HEK293 (cell line): ENCODE measurements at regions not wholly inside any gene's neighbourhood (a gene's known extent, or its start where the extent isn't known, plus 50 kb on each side); places are given as distances from the start of the nearest gene placed in this dataset.

Experiments used
- ZNF274 ChIP-seq, 2 experiments: fragments of 200-500 bp in 1 of 2; fragments of 450-650 bp in 1 of 2; sonication (Bioruptor generic) in 1 of 2; formaldehyde crosslinking in 1 of 2; IDR thresholded peaks; 2 replicates each; pipeline versions ENCODE4 v1.5.1 to v1.6.1; 2014 to 2016; ENCODE audit warnings: borderline replicate concordance in 1 of 2, inconsistent platforms in 1 of 2, low read length in 1 of 2, missing biosample characterization in 1 of 2, missing genetic modification characterization in 1 of 2
- ZNF529 ChIP-seq: fragments of 450-650 bp; formaldehyde crosslinking; IDR thresholded peaks from 2 replicates; pipeline ENCODE4 v1.5.1; 2017; ENCODE audit warnings: missing genetic modification characterization, missing biosample characterization; ENCODE audit not compliant: insufficient replicate concordance
- TF ChIP-seq, protein P1 (sequence below): fragments of 450-650 bp; formaldehyde crosslinking; IDR thresholded peaks from 2 replicates; pipeline ENCODE4 v1.5.1; 2016; ENCODE audit warnings: missing biosample characterization, missing genetic modification characterization

DNA sequence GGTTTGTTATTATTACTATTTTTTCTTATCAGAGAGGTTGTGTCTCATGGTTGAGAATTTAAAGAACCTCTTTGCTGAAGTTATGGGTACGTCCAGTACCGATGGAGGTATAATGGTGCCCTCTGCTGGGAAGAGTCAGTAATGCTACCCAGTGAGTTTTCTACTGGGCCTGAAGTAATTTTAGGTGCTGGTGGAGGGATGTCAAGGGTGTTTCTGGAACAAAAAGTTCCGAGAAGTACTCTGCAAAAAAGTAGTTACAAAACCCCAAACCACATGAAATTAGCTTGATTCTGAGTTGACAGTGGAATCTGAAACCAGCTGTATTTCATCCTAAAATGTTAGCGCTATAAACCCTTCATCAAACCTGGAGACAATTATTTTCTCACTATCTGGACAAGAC is 102.5 kb upstream of the MID1 start:
- TF ChIP-seq ZNF274 (IDR thresholded peaks at IDR 0.05; ENCODE audit: low read length) = no peak
- TF ChIP-seq ZNF274 (tag by site-specific recombination; IDR thresholded peaks at IDR 0.05; ENCODE audit: borderline replicate concordance) = no peak
- TF ChIP-seq, protein P1, sequence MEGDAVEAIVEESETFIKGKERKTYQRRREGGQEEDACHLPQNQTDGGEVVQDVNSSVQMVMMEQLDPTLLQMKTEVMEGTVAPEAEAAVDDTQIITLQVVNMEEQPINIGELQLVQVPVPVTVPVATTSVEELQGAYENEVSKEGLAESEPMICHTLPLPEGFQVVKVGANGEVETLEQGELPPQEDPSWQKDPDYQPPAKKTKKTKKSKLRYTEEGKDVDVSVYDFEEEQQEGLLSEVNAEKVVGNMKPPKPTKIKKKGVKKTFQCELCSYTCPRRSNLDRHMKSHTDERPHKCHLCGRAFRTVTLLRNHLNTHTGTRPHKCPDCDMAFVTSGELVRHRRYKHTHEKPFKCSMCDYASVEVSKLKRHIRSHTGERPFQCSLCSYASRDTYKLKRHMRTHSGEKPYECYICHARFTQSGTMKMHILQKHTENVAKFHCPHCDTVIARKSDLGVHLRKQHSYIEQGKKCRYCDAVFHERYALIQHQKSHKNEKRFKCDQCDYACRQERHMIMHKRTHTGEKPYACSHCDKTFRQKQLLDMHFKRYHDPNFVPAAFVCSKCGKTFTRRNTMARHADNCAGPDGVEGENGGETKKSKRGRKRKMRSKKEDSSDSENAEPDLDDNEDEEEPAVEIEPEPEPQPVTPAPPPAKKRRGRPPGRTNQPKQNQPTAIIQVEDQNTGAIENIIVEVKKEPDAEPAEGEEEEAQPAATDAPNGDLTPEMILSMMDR (tag by site-specific recombination) = no peak
- TF ChIP-seq ZNF529 (tag by site-specific recombination) = no peak
